Thyroid gland (tissue), 4 donors: ENCODE measurements at regions not wholly inside any gene's neighbourhood (a gene's known extent, or its start where the extent isn't known, plus 50 kb on each side); places are given as distances from the start of the nearest gene placed in this dataset.

Experiments used
- CTCF ChIP-seq, 6 experiments: fragments of 200-600 bp in 3 of 6; fragments of 450-650 bp in 3 of 6; sonication (generic) in 3 of 6; IDR thresholded peaks; one replicate each; pipeline ENCODE4 v1.5.1; 2016 to 2019; ENCODE audit warnings: antibody characterized with exemption in 6 of 6, mild to moderate bottlenecking in 2 of 6, inconsistent platforms in 1 of 6, moderate library complexity in 1 of 6
- POLR2A ChIP-seq, 2 donors: fragments of 450-650 bp; IDR thresholded peaks; one replicate each; pipeline ENCODE4 v1.6.1; 2017; ENCODE audit warnings: antibody characterized with exemption in 2 of 2, mild to moderate bottlenecking in 2 of 2, moderate library complexity in 1 of 2

GRCh38 chr5:74031536-74031935 is 405.5 kb downstream of the ARHGEF28 start:
- TF ChIP-seq CTCF (IDR thresholded peaks at IDR 0.05) (no peak), POLR2A (IDR thresholded peaks at IDR 0.05) (no peak)
